ENCODE measurements at regions not wholly inside any gene's neighbourhood (a gene's known extent, or its start where the extent isn't known, plus 50 kb on each side); places are given as distances from the start of the nearest gene placed in this dataset.

- no peak for TF ChIP-seq CTCF (IDR thresholded peaks at IDR 0.05; ENCODE audit: control extremely low read depth, extremely low read depth, low read depth, missing control alignments)
- no peak for DNase-seq (ENCODE audit: extremely low spot score)
- ChIA-PET POLR2A (no interaction called here), CTCF (no interaction called here)
These were observed 291.1 kb downstream of the NR2F1-AS1 start for GRCh38 chr5:93289942-93290341.

- ChIA-PET POLR2A (no interaction called here), CTCF (interaction anchor here (1.2 kb wide), 1 partner anchor 10 kb away, joined by 3 read pairs; no protein-coding TSS in a partner anchor)
- TF ChIP-seq CTCF (IDR thresholded peaks at IDR 0.05; ENCODE audit: control extremely low read depth, extremely low read depth, low read depth, missing control alignments) = no peak
- DNase-seq (ENCODE audit: extremely low spot score) = no peak
These were observed 295.6 kb downstream of the NR2F1-AS1 start for GRCh38 chr5:93285461-93285860.

- CTCF ChIA-PET = no interaction called here
- no peak for TF ChIP-seq CTCF (IDR thresholded peaks at IDR 0.05; ENCODE audit: control extremely low read depth, extremely low read depth, low read depth, missing control alignments)
- no peak for DNase-seq (ENCODE audit: extremely low spot score)
- POLR2A ChIA-PET = no interaction called here
These were observed 298.8 kb downstream of the NR2F1-AS1 start for GRCh38 chr5:93281980-93282772.

GRCh38 chr5:93280518-93280917 lies 300.5 kb downstream of the NR2F1-AS1 start:
- no peak for DNase-seq (ENCODE audit: extremely low spot score)
- POLR2A ChIA-PET = no interaction called here
- TF ChIP-seq CTCF (IDR thresholded peaks at IDR 0.05; ENCODE audit: control extremely low read depth, extremely low read depth, low read depth, missing control alignments) = no peak
- CTCF ChIA-PET = interaction anchor here (0.9 kb wide), 1 partner anchor 21 kb away, joined by 3 read pairs; no protein-coding TSS in a partner anchor

GRCh38 chr5:93279296-93279963 lies 301.6 kb downstream of the NR2F1-AS1 start:
- DNase-seq (ENCODE audit: extremely low spot score) = no peak
- TF ChIP-seq CTCF (IDR thresholded peaks at IDR 0.05; ENCODE audit: control extremely low read depth, extremely low read depth, low read depth, missing control alignments) = no peak
- ChIA-PET POLR2A (no interaction called here), CTCF (no interaction called here)

- ChIA-PET POLR2A (no interaction called here), CTCF (interaction anchor here (0.8 kb wide), 1 partner anchor 10 kb away, joined by 3 read pairs; no protein-coding TSS in a partner anchor)
- no peak for DNase-seq (ENCODE audit: extremely low spot score)
- no peak for TF ChIP-seq CTCF (IDR thresholded peaks at IDR 0.05; ENCODE audit: control extremely low read depth, extremely low read depth, low read depth, missing control alignments)
These were observed 302.1 kb downstream of the NR2F1-AS1 start for GRCh38 chr5:93278896-93279295.

Data from GM10248 (cell line).